IMR-90 (cell line): ENCODE measurements at regions not wholly inside any gene's neighbourhood (a gene's known extent, or its start where the extent isn't known, plus 50 kb on each side); places are given as distances from the start of the nearest gene placed in this dataset.

Source experiments
- ATAC-seq: fragments of 200-7000 bp; cut with Tn5 transposase; 2 replicates; pipeline ENCODE4 v1.9.1; 2020; ENCODE audit warnings: low read depth, mild to moderate bottlenecking, moderate library complexity
- BruUV-seq: library from RNA; stranded (reverse); fragments of 400-500 nt; replicated peaks from 2 replicates; lab custom pipeline; 2021; lab: Mats Ljungman, UMichigan
- CTCF ChIA-PET: fragments of 300-600 bp; formaldehyde crosslinking; extraction: SDS; loops from one replicate; lab custom pipeline; 2021; ENCODE audit warnings: antibody characterized with exemption; lab: Yijun Ruan, JAX
- POLR2A ChIA-PET: fragments of 300-600 bp; sonication (Branson Sonifier 250); formaldehyde crosslinking; loops from one replicate; lab custom pipeline; 2022; ENCODE audit warnings: antibody characterized with exemption; ENCODE audit not compliant: unreplicated experiment; lab: Charles Lee
- DNase-seq: peaks from one replicate; pipeline ENCODE4 v3.0.0; 2013
- H2AFZ ChIP-seq: replicated peaks from 2 replicates; pipeline ENCODE3; 2013; ENCODE audit warnings: low read length, mild to moderate bottlenecking; ENCODE audit not compliant: poor library complexity
- H2AK5ac ChIP-seq: 2 replicates; pipeline ENCODE4 v1.6.1; 2013; ENCODE audit warnings: low read depth, low read length, inconsistent platforms
- H2AK9ac ChIP-seq: replicated peaks from 2 replicates; pipeline ENCODE3; 2013; ENCODE audit warnings: mild to moderate bottlenecking, low read depth, low read length, moderate library complexity; ENCODE audit not compliant: poor library complexity
- H2BK120ac ChIP-seq: 2 replicates; pipeline ENCODE4 v1.6.1; 2013; ENCODE audit warnings: low read depth, low read length, inconsistent platforms
- H2BK15ac ChIP-seq: 3 replicates; pipeline ENCODE4 v1.6.1; 2013; ENCODE audit warnings: low read depth, low read length, inconsistent platforms
- H2BK20ac ChIP-seq: 2 replicates; pipeline ENCODE4 v1.6.1; 2013; ENCODE audit warnings: low read depth, mild to moderate bottlenecking, inconsistent platforms, low read length, moderate library complexity
- H2BK5ac ChIP-seq: 2 replicates; pipeline ENCODE4 v1.6.1; 2013; ENCODE audit warnings: mild to moderate bottlenecking, low read depth, low read length, inconsistent platforms; ENCODE audit not compliant: poor library complexity, severe bottlenecking
- H3K14ac ChIP-seq: replicated peaks from 2 replicates; pipeline ENCODE4 v1.6.1; 2013; ENCODE audit warnings: low read depth, low read length, inconsistent platforms
- H3K18ac ChIP-seq: 2 replicates; pipeline ENCODE4 v1.6.1; 2013; ENCODE audit warnings: low read depth, low read length, control low read depth
- H3K23ac ChIP-seq: 2 replicates; pipeline ENCODE4 v1.6.1; 2013; ENCODE audit warnings: low read depth, low read length, inconsistent platforms
- H3K27ac ChIP-seq: 2 replicates; pipeline ENCODE4 v1.5.1; 2013; ENCODE audit warnings: mild to moderate bottlenecking, control low read depth, low read length; ENCODE audit not compliant: insufficient read depth
- H3K27me3 ChIP-seq: 2 replicates; pipeline ENCODE4 v1.6.1; 2013; ENCODE audit warnings: low read length; ENCODE audit not compliant: control insufficient read depth, insufficient read depth
- H3K36me3 ChIP-seq: 2 replicates; pipeline ENCODE4 v1.6.1; 2013; ENCODE audit warnings: low read length, mixed read lengths; ENCODE audit not compliant: control insufficient read depth, insufficient read depth
- H3K4ac ChIP-seq: 2 replicates; pipeline ENCODE4 v1.6.1; 2013; ENCODE audit warnings: low read depth, low read length, inconsistent platforms
- H3K4me1 ChIP-seq: 2 replicates; pipeline ENCODE4 v1.6.1; 2013; ENCODE audit warnings: low read length, mixed read lengths; ENCODE audit not compliant: control insufficient read depth, insufficient read depth
- H3K4me2 ChIP-seq: 2 replicates; pipeline ENCODE4 v1.6.1; 2013; ENCODE audit warnings: low read depth, mild to moderate bottlenecking, control low read depth, low read length, moderate library complexity
- H3K4me3 ChIP-seq: 2 replicates; pipeline ENCODE4 v1.5.1; 2013; ENCODE audit warnings: low read depth, mild to moderate bottlenecking, control low read depth, low read length, moderate library complexity; ENCODE audit not compliant: insufficient read depth
- H3K56ac ChIP-seq: 2 replicates; pipeline ENCODE4 v1.6.1; 2013; ENCODE audit warnings: low read length, inconsistent platforms; ENCODE audit not compliant: insufficient read depth; ENCODE audit errors: extremely low read depth
- H3K79me1 ChIP-seq, 2 experiments: 2 replicates each; pipeline ENCODE4 v1.6.1; 2013; ENCODE audit warnings: low read length in 2 of 2, inconsistent platforms in 1 of 2, low read depth in 1 of 2
- H3K9ac ChIP-seq: 2 replicates; pipeline ENCODE4 v1.6.1; 2013; ENCODE audit warnings: low read depth, low read length, control low read depth
- H3K9me1 ChIP-seq: 2 replicates; pipeline ENCODE4 v1.6.1; 2013; ENCODE audit warnings: low read length, inconsistent platforms; ENCODE audit not compliant: insufficient read depth
- H3K9me3 ChIP-seq: 2 replicates; pipeline ENCODE4 v1.6.1; 2013; ENCODE audit warnings: low read length; ENCODE audit not compliant: control insufficient read depth, insufficient read depth
- H4K20me1 ChIP-seq: 2 replicates; pipeline ENCODE4 v1.6.1; 2013; ENCODE audit warnings: low read length, inconsistent platforms; ENCODE audit not compliant: insufficient read depth
- H4K5ac ChIP-seq: 2 replicates; pipeline ENCODE4 v1.6.1; 2013; ENCODE audit warnings: mild to moderate bottlenecking, low read depth, low read length, control low read depth
- H4K8ac ChIP-seq, 2 experiments: 2 replicates each; pipeline ENCODE4 v1.6.1; 2013; ENCODE audit warnings: low read depth in 2 of 2, low read length in 2 of 2, control low read depth in 1 of 2, inconsistent platforms in 1 of 2
- H4K91ac ChIP-seq: 2 replicates; pipeline ENCODE4 v1.6.1; 2013; ENCODE audit warnings: low read depth, low read length, inconsistent platforms; ENCODE audit not compliant: insufficient read depth
- BHLHE40 ChIP-seq: fragments of 150-350 bp; IDR thresholded peaks from 2 replicates; pipeline ENCODE4 v1.6.1; 2016; ENCODE audit warnings: mild to moderate bottlenecking, low read depth, low read length
- FOS ChIP-seq: fragments of 150-350 bp; IDR thresholded peaks from 2 replicates; pipeline ENCODE4 v1.6.1; 2016; ENCODE audit warnings: low read depth, low read length
- RAD21 ChIP-seq: IDR thresholded peaks from 2 replicates; pipeline ENCODE4 v1.6.1; 2012; ENCODE audit warnings: low read length, improper control_type of control experiment
- WGBS, 2 experiments: methylation state at CpG; one replicate each; pipeline versions ENCODE4 v1.1.5 to v1.1.7; 2013; ENCODE audit warnings: missing lambda C conversion rate in 2 of 2; ENCODE audit not compliant: insufficient read length in 1 of 2; ENCODE audit errors: extremely low coverage in 2 of 2; 5-methylcytosine and 5-hydroxymethylcytosine counted together
- dilution Hi-C: fragments of 300-500 bp; cut with HindIII; formaldehyde crosslinking; loops from one replicate; pipeline ENCODE4 v1.14.3; 2018; ENCODE audit warnings: low sequenced_read_pairs; ENCODE audit not compliant: unreplicated experiment
- in situ Hi-C: fragments of 300-500 bp; cut with MboI; formaldehyde crosslinking; loops from 3 replicates; pipeline ENCODE4 v1.14.3; 2019; ENCODE audit warnings: low sequenced_read_pairs, inconsistent platforms, mixed read lengths
- intact Hi-C: fragments of 100-400 bp; cut with micrococcal nuclease; formaldehyde crosslinking; loops from 2 replicates; pipeline ENCODE4 v1.10.0; 2022
- TF ChIP-seq, protein P1 (sequence below): conservative IDR thresholded peaks from 2 replicates; pipeline ENCODE4 v1.5.1; 2012; ENCODE audit warnings: mild to moderate bottlenecking, low read depth, low read length, improper control_type of control experiment

DNA sequence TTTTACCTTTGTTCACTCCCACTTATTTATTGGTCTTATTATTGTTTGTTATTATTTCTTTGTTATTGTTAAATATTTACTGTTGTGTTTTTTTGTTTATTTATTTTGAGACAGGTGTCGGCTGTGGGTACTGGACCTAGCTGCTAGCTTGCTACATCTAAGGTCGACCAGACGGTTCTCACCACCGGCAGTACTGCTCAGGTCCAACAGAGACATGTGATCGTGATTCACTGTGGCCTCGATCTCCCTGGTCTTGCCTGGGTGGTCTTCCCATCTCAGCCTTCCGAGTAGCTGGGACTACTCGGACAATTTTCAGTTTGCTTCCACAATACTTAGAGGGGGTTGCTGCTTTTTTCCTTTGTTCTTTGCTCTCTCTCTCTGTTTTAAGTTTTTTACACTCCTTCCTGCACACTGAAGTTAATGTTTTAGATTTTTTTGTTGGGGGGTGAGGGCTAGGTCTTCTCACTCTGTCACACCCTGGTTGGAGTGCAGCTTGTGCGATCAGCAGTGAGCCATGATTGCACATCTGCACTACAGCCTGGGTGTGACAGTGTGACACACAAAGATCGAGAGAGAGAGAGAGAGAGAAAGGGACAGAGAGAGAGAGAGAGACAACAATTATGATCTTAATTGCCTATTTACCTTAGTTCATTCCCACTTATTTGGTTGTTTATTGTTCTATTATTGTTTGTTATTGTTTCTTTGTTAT is 1432.4 kb downstream of the UQCRFS1 start:
- Histone ChIP-seq H2BK15ac (no peak overlapping the region), H3K79me1 (peaks cover 2% of the 10 kb centered on the region in 2 experiments; a peak in 1 of 4 replicates), H3K56ac (no peak overlapping the region), H3K27ac (no peak overlapping the region), H3K36me3 (peaks cover 3% of the 10 kb centered on the region; the same call in 1 of the 2 replicates), H4K8ac (no peak overlapping the region), H2BK20ac (no peak overlapping the region), H3K4me1 (no peaks in the 10 kb centered on the region), H3K9ac (no peak overlapping the region), H3K14ac (no peak overlapping the region), H2AK9ac (no peak overlapping the region), H4K5ac (no peak overlapping the region), H3K9me3 (peaks cover 5% of the 10 kb centered on the region; the same call in 1 of the 2 replicates), H3K4ac (no peak overlapping the region), H4K20me1 (no peaks in the 10 kb centered on the region), H3K23ac (no peak overlapping the region), H3K27me3 (no peaks in the 10 kb centered on the region), H3K9me1 (no peaks in the 10 kb centered on the region), H2BK120ac (no peak overlapping the region), H4K91ac (no peak overlapping the region), H3K18ac (no peak overlapping the region), H2AK5ac (no peak overlapping the region), H2AFZ (no peak overlapping the region), H3K4me2 (no peak overlapping the region), H3K4me3 (no peak overlapping the region), H2BK5ac (no peak overlapping the region)
- TF ChIP-seq BHLHE40 (no peak), FOS (no peak), RAD21 (no peak)
- TF ChIP-seq, protein P1, sequence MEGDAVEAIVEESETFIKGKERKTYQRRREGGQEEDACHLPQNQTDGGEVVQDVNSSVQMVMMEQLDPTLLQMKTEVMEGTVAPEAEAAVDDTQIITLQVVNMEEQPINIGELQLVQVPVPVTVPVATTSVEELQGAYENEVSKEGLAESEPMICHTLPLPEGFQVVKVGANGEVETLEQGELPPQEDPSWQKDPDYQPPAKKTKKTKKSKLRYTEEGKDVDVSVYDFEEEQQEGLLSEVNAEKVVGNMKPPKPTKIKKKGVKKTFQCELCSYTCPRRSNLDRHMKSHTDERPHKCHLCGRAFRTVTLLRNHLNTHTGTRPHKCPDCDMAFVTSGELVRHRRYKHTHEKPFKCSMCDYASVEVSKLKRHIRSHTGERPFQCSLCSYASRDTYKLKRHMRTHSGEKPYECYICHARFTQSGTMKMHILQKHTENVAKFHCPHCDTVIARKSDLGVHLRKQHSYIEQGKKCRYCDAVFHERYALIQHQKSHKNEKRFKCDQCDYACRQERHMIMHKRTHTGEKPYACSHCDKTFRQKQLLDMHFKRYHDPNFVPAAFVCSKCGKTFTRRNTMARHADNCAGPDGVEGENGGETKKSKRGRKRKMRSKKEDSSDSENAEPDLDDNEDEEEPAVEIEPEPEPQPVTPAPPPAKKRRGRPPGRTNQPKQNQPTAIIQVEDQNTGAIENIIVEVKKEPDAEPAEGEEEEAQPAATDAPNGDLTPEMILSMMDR, result no peak
- in situ Hi-C loops (no loop called here), dilution Hi-C loops (no loop called here), intact Hi-C loops (no loop called here)
- no TSS peak for BruUV-seq
- POLR2A ChIA-PET, result no interaction called here
- ATAC-seq (no peak), DNase-seq (no peak)
- CTCF ChIA-PET, result no interaction called here
- 98% methylated on average over 4 of the region's 10 CpGs; no CpG with 5 or more reads in 1 of the 2 experiments for WGBS, 2 experiments
